ENCODE measurements at regions not wholly inside any gene's neighbourhood (a gene's known extent, or its start where the extent isn't known, plus 50 kb on each side); places are given as distances from the start of the nearest gene placed in this dataset.

GRCh38 chr21:28099001-28099705 is 893.5 kb downstream of the LTN1 start:
- H3K4me1 ChIP-seq (ENCODE audit: control insufficient read depth, insufficient read depth, low read length), result no peaks in the 10 kb centered on the region
- DNase-seq (ENCODE audit: low read depth, low spot score) (no peak), ATAC-seq (no peak)
- H3K36me3 ChIP-seq (ENCODE audit: control insufficient read depth, insufficient read depth, low read length), result no peaks in the 10 kb centered on the region
- BruUV-seq (replicated peaks), result no TSS peak
- intact Hi-C loops (cut with micrococcal nuclease; ENCODE audit: unreplicated experiment) (no loop called here), in situ Hi-C loops (cut with HindIII; ENCODE audit: low pct_unique_long_range_greater_than_20kb, low sequenced_read_pairs) (no loop called here)
- POLR2A ChIA-PET, result no interaction called here
- H3K27me3 ChIP-seq (ENCODE audit: control insufficient read depth, insufficient read depth, low read length), result no peaks in the 10 kb centered on the region
- no peak for TF ChIP-seq TCF7L2 (IDR thresholded peaks at IDR 0.05; ENCODE audit: low read depth, low read length)
- TF ChIP-seq REST (IDR thresholded peaks at IDR 0.05; ENCODE audit: insufficient read depth in 1 of 2, low read depth in 2 of 2, low read length in 1 of 2), result no peak
- no peak for TF ChIP-seq CTCF (IDR thresholded peaks at IDR 0.05)
- TF ChIP-seq SIN3A (IDR thresholded peaks at IDR 0.05; ENCODE audit: borderline replicate concordance, insufficient read depth, low read depth, low read length), result no peak
- TF ChIP-seq POLR2AphosphoS5 (IDR thresholded peaks at IDR 0.05; ENCODE audit: low read depth, low read length), result no peak
- no peak overlapping the region for H3K4me3 ChIP-seq (ENCODE audit: low read depth in 2 of 2, low read length in 2 of 2)
- no peaks in the 10 kb centered on the region for H3K9me3 ChIP-seq (ENCODE audit: control insufficient read depth, insufficient read depth, low read depth, low read length)
- H3K27ac ChIP-seq (ENCODE audit: low read length), result no peak overlapping the region
- CTCF ChIA-PET, result no interaction called here

GRCh38 chr21:28091466-28091865 is 901.2 kb downstream of the LTN1 start:
- H3K4me3 ChIP-seq (ENCODE audit: low read depth in 2 of 2, low read length in 2 of 2), result no peak overlapping the region
- intact Hi-C loops (cut with micrococcal nuclease; ENCODE audit: unreplicated experiment) (no loop called here), in situ Hi-C loops (cut with HindIII; ENCODE audit: low pct_unique_long_range_greater_than_20kb, low sequenced_read_pairs) (no loop called here)
- H3K36me3 ChIP-seq (ENCODE audit: control insufficient read depth, insufficient read depth, low read length), result no peaks in the 10 kb centered on the region
- H3K27me3 ChIP-seq (ENCODE audit: control insufficient read depth, insufficient read depth, low read length), result no peaks in the 10 kb centered on the region
- no peaks in the 10 kb centered on the region for H3K9me3 ChIP-seq (ENCODE audit: control insufficient read depth, insufficient read depth, low read depth, low read length)
- CTCF ChIA-PET, result no interaction called here
- POLR2A ChIA-PET, result no interaction called here
- BruUV-seq (replicated peaks), result no TSS peak
- no peak overlapping the region for H3K27ac ChIP-seq (ENCODE audit: low read length)
- H3K4me1 ChIP-seq (ENCODE audit: control insufficient read depth, insufficient read depth, low read length), result no peaks in the 10 kb centered on the region
- ATAC-seq, result no peak
- no peak for DNase-seq (ENCODE audit: low read depth, low spot score)
- no peak for TF ChIP-seq REST (IDR thresholded peaks at IDR 0.05; ENCODE audit: insufficient read depth in 1 of 2, low read depth in 2 of 2, low read length in 1 of 2)
- TF ChIP-seq CTCF (IDR thresholded peaks at IDR 0.05), result no peak
- TF ChIP-seq TCF7L2 (IDR thresholded peaks at IDR 0.05; ENCODE audit: low read depth, low read length), result no peak
- no peak for TF ChIP-seq POLR2AphosphoS5 (IDR thresholded peaks at IDR 0.05; ENCODE audit: low read depth, low read length)
- TF ChIP-seq SIN3A (IDR thresholded peaks at IDR 0.05; ENCODE audit: borderline replicate concordance, insufficient read depth, low read depth, low read length), result no peak
